ENCODE measurements at regions not wholly inside any gene's neighbourhood (a gene's known extent, or its start where the extent isn't known, plus 50 kb on each side); places are given as distances from the start of the nearest gene placed in this dataset.

DNA sequence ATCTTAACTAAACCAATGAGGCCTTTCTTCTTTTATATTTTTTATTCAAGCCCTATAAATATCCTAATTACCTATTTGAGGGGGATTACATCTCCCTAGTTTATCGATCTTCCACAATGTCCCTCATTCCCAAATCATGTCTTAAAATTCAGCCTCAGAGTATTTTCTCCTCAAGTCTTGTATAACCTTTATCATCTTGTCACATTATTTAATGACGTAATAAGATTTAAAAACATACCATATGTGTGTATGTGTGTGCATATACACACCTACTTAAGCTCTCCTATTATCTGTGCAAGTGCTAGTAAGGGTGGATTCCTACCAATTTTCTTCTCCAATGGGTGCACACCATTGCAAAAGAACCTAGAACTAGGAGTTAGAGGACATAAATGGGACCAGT, 421.1 kb downstream of the FIGN start:
- Histone ChIP-seq H3K4me3 (no peak overlapping the region), H3K27ac (no peak overlapping the region), H3K4me1 (no peaks in the 10 kb centered on the region), H3K36me3 (no peaks in the 10 kb centered on the region), H3K27me3 (no peaks in the 10 kb centered on the region), H3K9me3 (replicated peaks) (no peaks in the 10 kb centered on the region)
- no peak for DNase-seq

DNA sequence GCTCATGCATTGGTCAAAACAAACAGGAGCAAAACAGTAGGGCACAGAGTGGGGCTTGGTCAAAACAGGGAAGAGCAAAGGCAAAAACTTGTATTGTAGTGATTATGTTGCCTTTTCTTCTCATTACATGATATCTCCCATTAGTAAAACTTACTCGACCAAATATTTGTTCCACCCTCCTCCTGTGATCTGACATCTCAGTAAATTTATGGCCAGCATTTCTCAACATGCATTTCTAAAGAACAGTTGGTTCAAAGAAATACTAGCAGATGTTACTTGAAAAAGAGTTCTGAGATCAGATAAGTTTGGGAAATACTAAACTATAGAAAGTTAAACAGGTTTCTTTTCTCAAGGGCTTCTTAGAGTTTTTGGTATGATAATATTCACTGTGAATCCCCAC, 423.1 kb downstream of the FIGN start:
- no peak overlapping the region for H3K27ac ChIP-seq
- H3K9me3 ChIP-seq (replicated peaks): no peaks in the 10 kb centered on the region
- no peak overlapping the region for H3K4me3 ChIP-seq
- H3K4me1 ChIP-seq: no peaks in the 10 kb centered on the region
- no peaks in the 10 kb centered on the region for H3K27me3 ChIP-seq
- no peaks in the 10 kb centered on the region for H3K36me3 ChIP-seq
- DNase-seq: no peak

DNA sequence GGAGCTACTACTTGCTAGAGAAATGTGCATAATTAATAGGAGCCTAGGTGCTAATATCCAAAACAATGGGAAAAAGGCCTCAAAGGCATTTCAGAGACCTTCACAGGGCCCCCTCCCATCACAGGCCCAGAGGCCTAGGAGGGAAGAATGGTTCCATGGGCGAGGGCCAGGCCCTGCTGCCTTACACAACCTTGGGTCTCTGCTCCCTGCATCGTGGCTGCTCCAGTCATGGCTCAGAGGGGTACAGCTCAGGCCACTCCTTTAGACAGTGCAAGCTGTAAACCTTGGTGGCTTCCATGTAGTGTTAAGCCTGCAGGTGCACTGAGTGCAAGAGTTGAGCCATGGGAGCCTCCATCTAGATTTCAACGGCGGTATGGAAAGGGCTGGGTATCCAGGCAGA, 429.2 kb downstream of the FIGN start:
- H3K27me3 ChIP-seq: no peaks in the 10 kb centered on the region
- H3K36me3 ChIP-seq: no peaks in the 10 kb centered on the region
- no peaks in the 10 kb centered on the region for H3K9me3 ChIP-seq (replicated peaks)
- DNase-seq: no peak
- H3K4me3 ChIP-seq: no peak overlapping the region
- no peaks in the 10 kb centered on the region for H3K4me1 ChIP-seq
- no peak overlapping the region for H3K27ac ChIP-seq

DNA sequence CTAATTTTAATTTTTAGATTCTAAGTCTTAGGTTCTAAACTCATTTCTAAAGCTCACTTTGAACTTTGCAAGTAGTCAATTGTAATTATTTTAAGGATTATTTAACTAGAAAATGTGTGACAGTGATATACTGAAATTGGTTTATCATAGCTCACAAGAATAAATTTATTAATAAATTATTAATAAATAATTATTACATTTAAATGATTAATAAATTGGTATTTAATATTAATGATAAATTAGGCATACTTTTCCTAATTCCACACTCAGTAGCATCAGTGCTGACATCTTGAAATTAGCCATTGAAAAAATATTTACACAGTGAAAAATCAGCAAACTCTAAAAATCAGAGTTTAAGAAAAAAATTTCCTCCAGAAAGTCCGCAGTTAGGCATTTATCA, 433.7 kb downstream of the FIGN start:
- Histone ChIP-seq H3K4me3 (no peak overlapping the region), H3K36me3 (no peaks in the 10 kb centered on the region), H3K27ac (no peak overlapping the region), H3K4me1 (no peaks in the 10 kb centered on the region), H3K9me3 (replicated peaks) (no peaks in the 10 kb centered on the region), H3K27me3 (no peaks in the 10 kb centered on the region)
- no peak for DNase-seq

DNA sequence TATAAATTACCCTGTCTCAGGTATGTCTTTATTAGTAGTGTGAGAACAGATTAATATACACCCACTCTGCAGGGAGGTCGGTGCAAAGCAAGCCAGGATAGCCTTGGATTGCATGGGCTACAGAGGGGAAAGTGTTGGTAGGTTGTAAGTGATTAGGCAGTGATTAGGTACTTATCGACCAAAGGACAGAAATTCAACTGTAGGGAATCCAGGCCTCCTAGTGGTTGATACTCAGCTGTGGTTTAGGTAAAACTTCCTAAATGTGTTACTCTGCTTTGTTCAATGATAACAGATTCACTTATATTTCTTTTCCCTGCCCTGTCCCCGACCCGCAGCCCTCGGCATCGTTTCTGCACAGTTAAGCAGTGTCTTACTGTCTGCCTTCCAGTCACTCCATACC, 444.0 kb downstream of the FIGN start:
- Histone ChIP-seq H3K9me3 (replicated peaks) (no peaks in the 10 kb centered on the region), H3K36me3 (no peaks in the 10 kb centered on the region), H3K27ac (no peak overlapping the region), H3K4me1 (no peaks in the 10 kb centered on the region), H3K4me3 (no peak overlapping the region), H3K27me3 (no peaks in the 10 kb centered on the region)
- DNase-seq: no peak

DNA sequence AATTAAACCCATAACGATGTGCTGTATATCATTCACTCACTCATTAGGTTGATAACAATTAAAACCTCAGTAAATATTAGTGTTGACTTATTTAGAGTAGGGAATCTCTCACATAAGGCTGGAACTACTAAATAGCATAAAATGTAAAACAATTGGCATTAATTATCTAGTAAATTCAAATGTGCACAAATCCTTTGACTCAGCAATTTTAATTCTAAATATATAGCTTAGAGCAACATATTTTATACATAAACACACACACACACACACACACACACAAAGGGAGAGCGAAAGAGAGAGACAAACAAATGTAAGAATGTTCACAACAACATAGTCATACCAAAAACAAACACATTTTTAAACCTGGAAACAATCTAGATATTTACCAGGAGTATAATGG, 443.1 kb upstream of the KCNH7 start:
- H3K9me3 ChIP-seq (replicated peaks): no peaks in the 10 kb centered on the region
- H3K27me3 ChIP-seq: no peaks in the 10 kb centered on the region; the same call in 1 of the 2 replicates
- H3K4me1 ChIP-seq: no peaks in the 10 kb centered on the region
- no peaks in the 10 kb centered on the region for H3K36me3 ChIP-seq
- H3K27ac ChIP-seq: no peak overlapping the region
- no peak overlapping the region for H3K4me3 ChIP-seq
- no peak for DNase-seq

DNA sequence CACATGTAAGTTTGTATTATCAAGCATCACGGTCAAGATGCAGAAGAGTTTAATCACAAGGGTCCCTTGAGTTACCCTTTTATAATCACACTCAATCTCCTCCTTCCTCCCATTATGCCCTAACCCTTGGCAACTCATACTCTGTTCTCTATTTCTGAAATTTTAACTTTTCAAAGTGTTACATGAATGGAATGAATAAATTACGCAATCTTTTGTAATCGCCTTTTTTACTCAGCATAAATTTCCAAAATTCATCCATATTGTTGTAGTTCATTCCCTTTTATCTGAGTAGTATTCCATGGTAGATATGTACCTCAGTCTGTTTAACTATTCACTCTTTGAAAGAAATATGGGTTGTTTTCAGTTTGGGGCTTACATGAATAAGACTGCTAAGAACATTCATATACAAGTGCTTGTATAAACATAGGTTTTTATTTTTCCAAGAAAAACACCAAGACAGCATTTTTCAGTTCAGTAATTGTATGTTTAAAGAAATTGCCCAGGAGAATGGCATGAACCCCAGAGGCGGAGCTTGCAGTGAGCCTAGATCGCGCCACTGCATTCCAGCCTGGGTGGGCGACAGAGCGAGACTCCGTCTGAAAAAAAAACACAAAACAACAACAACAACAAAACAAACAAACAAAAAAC, 430.9 kb upstream of the KCNH7 start:
- no peak overlapping the region for H3K4me3 ChIP-seq

DNA sequence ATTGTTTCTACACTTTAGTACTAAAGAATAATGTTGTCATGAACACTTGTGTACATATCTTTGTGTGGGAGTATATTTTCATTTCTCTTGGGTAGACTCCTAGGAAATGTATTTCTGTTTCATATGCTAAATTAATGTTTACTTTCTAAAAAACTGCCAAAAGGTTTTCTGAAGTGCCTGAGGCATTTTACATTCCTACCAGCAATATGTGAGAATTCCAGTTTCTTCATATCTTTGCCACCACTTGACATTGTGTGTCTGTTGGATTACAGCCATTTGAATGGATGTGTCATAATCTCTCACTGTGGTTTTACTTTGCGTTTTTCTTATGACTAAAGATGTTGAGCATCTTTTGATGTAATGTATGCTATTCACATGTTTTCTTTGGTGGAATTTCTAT, 428.2 kb upstream of the KCNH7 start:
- Histone ChIP-seq H3K27me3 (no peaks in the 10 kb centered on the region), H3K27ac (no peak overlapping the region), H3K4me3 (no peak overlapping the region), H3K36me3 (no peaks in the 10 kb centered on the region), H3K4me1 (0 out of 2 replicates have a peak, but pooled peaks cover 2% of the 10 kb centered on the region), H3K9me3 (replicated peaks) (no peaks in the 10 kb centered on the region)
- DNase-seq: peak in 1 of 2 experiments; percentile 7

More for the DNA sequence above, 430.9 kb upstream of the KCNH7 start:
- H3K36me3 ChIP-seq: no peaks in the 10 kb centered on the region
- no peaks in the 10 kb centered on the region for H3K27me3 ChIP-seq
- no peaks in the 10 kb centered on the region for H3K9me3 ChIP-seq (replicated peaks)
- 0 out of 2 replicates have a peak, but pooled peaks cover 2% of the 10 kb centered on the region for H3K4me1 ChIP-seq
- no peak for DNase-seq
- H3K27ac ChIP-seq: no peak overlapping the region

DNA sequence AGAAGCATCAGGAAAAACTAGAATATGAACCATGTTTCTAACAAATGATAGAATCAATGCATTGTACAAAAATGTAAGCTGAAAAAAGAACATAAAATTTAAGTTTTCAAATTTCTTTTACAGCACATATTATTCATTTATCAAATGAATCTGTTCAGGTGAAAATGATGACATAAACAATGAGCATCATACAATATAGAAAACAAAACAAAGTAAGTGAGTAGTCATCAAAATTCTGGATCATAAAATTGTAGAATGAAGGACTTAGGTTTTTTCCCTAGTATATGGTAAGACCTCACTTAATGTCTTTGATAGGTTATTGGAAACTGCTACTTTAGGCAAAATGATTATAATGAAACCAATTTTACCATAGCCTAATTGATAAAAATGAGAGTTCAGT, 427.0 kb upstream of the KCNH7 start:
- H3K4me1 ChIP-seq: 0 out of 2 replicates have a peak, but pooled peaks cover 2% of the 10 kb centered on the region
- H3K4me3 ChIP-seq: no peak overlapping the region
- DNase-seq: no peak
- no peaks in the 10 kb centered on the region for H3K9me3 ChIP-seq (replicated peaks)
- no peak overlapping the region for H3K27ac ChIP-seq
- H3K27me3 ChIP-seq: no peaks in the 10 kb centered on the region
- no peaks in the 10 kb centered on the region for H3K36me3 ChIP-seq

DNA sequence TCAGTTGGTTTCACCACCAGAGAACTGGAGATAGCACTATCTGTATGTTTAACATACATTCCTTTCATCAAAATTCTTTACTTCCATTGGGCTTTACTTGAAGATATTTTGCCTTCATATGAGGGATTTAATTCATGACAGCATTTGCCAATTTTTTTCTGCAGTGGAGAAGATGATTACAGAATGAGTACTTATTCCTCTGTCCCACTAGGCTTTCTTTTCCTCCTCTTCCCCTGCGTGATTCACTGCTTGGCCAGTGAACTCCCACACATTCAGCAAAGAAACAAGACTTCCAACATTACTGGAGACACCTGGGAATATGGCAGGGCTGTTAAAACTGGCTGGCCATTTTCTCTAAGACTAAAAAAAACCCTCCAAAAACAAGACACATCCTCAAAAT, 425.8 kb upstream of the KCNH7 start:
- no peaks in the 10 kb centered on the region for H3K9me3 ChIP-seq (replicated peaks)
- no peaks in the 10 kb centered on the region for H3K27me3 ChIP-seq
- H3K4me3 ChIP-seq: no peak overlapping the region
- H3K4me1 ChIP-seq: peaks cover 3% of the 10 kb centered on the region; the same call in 1 of the 2 replicates
- no peak overlapping the region for H3K27ac ChIP-seq
- H3K36me3 ChIP-seq: no peaks in the 10 kb centered on the region
- no peak for DNase-seq

DNA sequence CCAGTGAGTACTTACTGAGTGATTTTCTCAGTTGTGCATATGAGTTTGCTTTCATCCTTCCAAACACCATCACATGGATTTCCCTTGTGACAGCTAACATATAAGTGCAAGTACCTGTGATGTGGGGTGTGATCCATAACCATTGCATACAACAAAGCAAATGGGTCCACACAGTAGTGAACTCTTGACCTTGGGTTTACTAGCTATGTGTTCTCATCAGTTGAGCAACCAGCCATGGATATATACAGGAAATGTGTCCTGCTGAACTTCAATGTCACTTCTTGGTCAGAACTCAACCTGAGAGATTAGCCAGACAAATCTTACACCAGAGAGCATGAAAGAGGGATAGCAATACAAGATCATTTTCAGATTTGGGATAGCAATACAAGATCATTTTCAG, 420.9 kb upstream of the KCNH7 start:
- Histone ChIP-seq H3K27ac (no peak overlapping the region), H3K36me3 (no peaks in the 10 kb centered on the region), H3K4me1 (peaks cover 4% of the 10 kb centered on the region; the same call in 1 of the 2 replicates), H3K4me3 (no peak overlapping the region), H3K27me3 (no peaks in the 10 kb centered on the region), H3K9me3 (replicated peaks) (no peaks in the 10 kb centered on the region)
- DNase-seq: no peak

DNA sequence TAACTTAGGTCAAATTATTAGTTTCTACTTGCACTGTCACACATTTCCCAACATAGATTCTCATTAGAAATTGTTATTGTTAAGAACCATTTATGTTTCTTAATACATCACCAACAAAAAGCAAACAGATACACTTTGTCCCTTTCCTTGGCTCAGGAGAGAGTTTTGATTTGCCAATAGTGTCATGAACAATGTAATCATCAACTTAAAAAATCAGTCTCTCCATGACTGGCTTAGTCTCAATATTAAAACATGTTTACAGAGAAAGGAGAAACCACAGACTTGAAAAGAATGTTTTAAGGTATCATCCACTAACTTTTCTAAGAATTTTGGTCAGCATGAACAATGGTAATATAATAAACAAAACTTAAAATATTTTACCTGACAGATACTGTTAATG, 416.5 kb upstream of the KCNH7 start:
- Histone ChIP-seq H3K4me3 (no peak overlapping the region), H3K27me3 (no peaks in the 10 kb centered on the region), H3K4me1 (peaks cover 4% of the 10 kb centered on the region; the same call in 1 of the 2 replicates), H3K36me3 (no peaks in the 10 kb centered on the region), H3K9me3 (replicated peaks) (no peaks in the 10 kb centered on the region), H3K27ac (no peak overlapping the region)
- DNase-seq: no peak

DNA sequence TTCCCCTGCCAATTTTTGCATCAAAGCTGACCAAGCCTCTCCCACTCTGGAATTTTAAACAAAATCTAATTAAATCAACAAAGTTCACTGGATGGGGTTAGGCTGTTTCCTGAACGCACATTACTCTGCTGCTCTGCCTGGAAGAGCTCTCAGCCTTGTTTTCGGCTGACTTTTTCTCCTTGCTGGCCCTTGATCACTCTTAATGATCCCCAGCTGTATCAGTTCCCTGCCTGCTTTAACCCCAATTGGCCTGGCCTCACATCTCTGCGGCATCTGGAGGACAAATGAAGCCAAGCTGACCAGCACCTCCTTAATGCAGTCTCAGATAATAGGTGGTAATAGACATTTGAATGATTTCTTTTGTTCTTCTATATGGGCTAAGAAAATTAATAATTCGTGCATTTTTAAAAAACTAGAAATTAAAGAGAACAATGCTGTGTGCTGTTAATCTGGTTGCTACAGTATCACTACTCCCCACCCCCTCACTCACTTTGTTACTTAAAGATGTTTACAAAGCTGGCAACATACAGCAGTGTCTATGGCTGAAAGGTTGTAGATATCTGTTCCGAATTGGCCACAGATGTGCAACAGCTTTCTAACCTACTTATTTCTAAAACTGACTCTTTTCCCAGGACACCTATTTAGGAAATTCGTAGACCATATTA, 415.2 kb upstream of the KCNH7 start:
- no peak overlapping the region for H3K27ac ChIP-seq
- no peaks in the 10 kb centered on the region for H3K27me3 ChIP-seq
- no peak overlapping the region for H3K4me3 ChIP-seq
- H3K4me1 ChIP-seq: no peaks in the 10 kb centered on the region
- no peaks in the 10 kb centered on the region for H3K9me3 ChIP-seq (replicated peaks)
- no peak for DNase-seq
- no peaks in the 10 kb centered on the region for H3K36me3 ChIP-seq

DNA sequence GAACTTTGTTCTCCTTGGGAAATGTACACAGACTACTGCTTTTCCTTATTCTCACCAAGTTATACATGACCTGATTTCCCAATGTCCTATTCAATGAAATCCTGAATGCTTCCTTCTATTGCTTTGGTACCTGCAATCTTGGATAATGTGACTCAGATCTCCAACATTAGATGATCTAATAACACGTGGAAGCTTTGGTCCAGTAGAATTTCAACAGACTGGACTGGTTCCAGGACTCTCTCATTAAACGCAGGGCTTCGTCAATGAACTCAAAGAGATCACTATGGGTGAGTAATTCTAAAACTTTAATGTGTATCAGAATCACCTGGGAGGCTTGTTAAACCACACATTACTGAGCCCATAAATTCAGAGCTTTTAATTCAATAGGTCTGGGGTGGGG, 413.6 kb upstream of the KCNH7 start:
- no peaks in the 10 kb centered on the region for H3K9me3 ChIP-seq (replicated peaks)
- no peak overlapping the region for H3K4me3 ChIP-seq
- H3K27me3 ChIP-seq: no peaks in the 10 kb centered on the region
- DNase-seq: no peak
- H3K4me1 ChIP-seq: no peaks in the 10 kb centered on the region
- H3K36me3 ChIP-seq: no peaks in the 10 kb centered on the region
- no peak overlapping the region for H3K27ac ChIP-seq

DNA sequence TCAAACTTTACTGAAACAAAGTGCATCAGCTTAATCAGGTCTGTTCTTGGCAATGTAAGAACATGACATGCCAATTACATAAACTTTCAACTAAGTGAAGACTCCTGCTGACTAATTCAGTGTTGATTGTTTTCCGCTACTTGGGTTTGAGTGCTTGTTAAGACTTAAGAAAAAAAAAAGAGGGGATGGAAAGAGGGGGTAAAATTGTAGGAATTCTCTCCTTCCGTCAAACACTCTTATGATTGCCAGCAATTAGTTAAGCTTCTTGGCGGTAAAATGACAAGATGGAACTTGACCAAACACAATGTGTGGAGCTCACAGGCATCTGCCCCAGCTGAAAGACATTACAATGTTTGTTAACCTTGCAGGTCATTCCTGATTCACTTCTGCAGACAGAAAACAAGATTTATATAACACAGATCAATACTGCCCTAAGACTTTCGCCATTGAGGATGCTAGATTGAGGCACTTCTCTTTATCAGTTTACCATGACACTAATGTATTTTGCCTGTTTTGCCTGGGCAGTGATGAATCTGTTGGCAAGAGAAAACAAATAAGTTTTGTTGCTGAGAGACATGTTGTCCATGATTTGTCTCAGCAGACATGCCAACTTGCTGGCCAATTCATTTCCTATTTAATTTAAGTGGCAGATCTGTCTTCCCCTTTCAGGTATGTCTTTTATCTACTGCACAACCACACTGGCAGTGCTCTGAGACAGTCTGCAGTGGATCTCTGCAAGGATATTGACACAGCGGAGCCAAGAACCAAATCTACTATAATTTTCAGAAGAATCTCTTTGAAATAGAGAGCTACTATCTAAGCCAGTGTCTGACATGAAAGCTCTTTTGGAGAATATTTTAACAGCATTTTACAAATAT, 410.0 kb upstream of the KCNH7 start:
- no peaks in the 10 kb centered on the region for H3K36me3 ChIP-seq
- DNase-seq: no peak
- no peaks in the 10 kb centered on the region for H3K4me1 ChIP-seq
- H3K4me3 ChIP-seq: no peak overlapping the region
- H3K27me3 ChIP-seq: no peaks in the 10 kb centered on the region
- no peaks in the 10 kb centered on the region for H3K9me3 ChIP-seq (replicated peaks)
- H3K27ac ChIP-seq: no peak overlapping the region

All from SJCRH30 (cell line).